ENCODE measurements at regions not wholly inside any gene's neighbourhood (a gene's known extent, or its start where the extent isn't known, plus 50 kb on each side); places are given as distances from the start of the nearest gene placed in this dataset.

GRCh38 chr3:25044762-25045710, 383.0 kb upstream of the RARB start:
- DNase-seq (ENCODE audit: low spot score): no peak

GRCh38 chr3:25046911-25047771, 380.9 kb upstream of the RARB start:
- no peak for DNase-seq (ENCODE audit: low spot score)

- no peak for DNase-seq (ENCODE audit: low spot score)
Observed at GRCh38 chr3:25049304-25049703, 378.8 kb upstream of the RARB start.

- no peak for DNase-seq (ENCODE audit: low spot score)
Observed at GRCh38 chr3:25053360-25053759, 374.7 kb upstream of the RARB start.

GRCh38 chr3:25056036-25056755, 371.9 kb upstream of the RARB start:
- no peak for DNase-seq (ENCODE audit: low spot score)

GRCh38 chr3:25056803-25057351, 371.2 kb upstream of the RARB start:
- DNase-seq (ENCODE audit: low spot score): no peak

GRCh38 chr3:25057379-25057778, 370.7 kb upstream of the RARB start:
- DNase-seq (ENCODE audit: low spot score): no peak

- DNase-seq (ENCODE audit: low spot score): no peak
Observed at GRCh38 chr3:25064681-25065080, 363.4 kb upstream of the RARB start.

- no peak for DNase-seq (ENCODE audit: low spot score)
Observed at GRCh38 chr3:25069970-25070369, 358.1 kb upstream of the RARB start.

- no peak for DNase-seq (ENCODE audit: low spot score)
Observed at GRCh38 chr3:25071846-25072245, 356.2 kb upstream of the RARB start.

GRCh38 chr3:25073423-25073822, 354.6 kb upstream of the RARB start:
- no peak for DNase-seq (ENCODE audit: low spot score)

- DNase-seq (ENCODE audit: low spot score): no peak
Observed at GRCh38 chr3:25074149-25074548, 353.9 kb upstream of the RARB start.

- DNase-seq (ENCODE audit: low spot score): no peak
Observed at GRCh38 chr3:25080461-25080860, 347.6 kb upstream of the RARB start.

- DNase-seq (ENCODE audit: low spot score): no peak
Observed at GRCh38 chr3:25084016-25084415, 344.0 kb upstream of the RARB start.

- no peak for DNase-seq (ENCODE audit: low spot score)
Observed at GRCh38 chr3:25086721-25087120, 341.3 kb upstream of the RARB start.

- no peak for DNase-seq (ENCODE audit: low spot score)
Observed at GRCh38 chr3:25088284-25088683, 339.8 kb upstream of the RARB start.

- DNase-seq (ENCODE audit: low spot score): no peak
Observed at GRCh38 chr3:25090698-25091453, 337.2 kb upstream of the RARB start.

GRCh38 chr3:25091934-25092333, 336.1 kb upstream of the RARB start:
- no peak for DNase-seq (ENCODE audit: low spot score)

- DNase-seq (ENCODE audit: low spot score): no peak
Observed at GRCh38 chr3:25094932-25095685, 333.0 kb upstream of the RARB start.

- DNase-seq (ENCODE audit: low spot score): no peak
Observed at GRCh38 chr3:25096536-25096935, 331.5 kb upstream of the RARB start.

GRCh38 chr3:25097023-25097422, 331.0 kb upstream of the RARB start:
- no peak for DNase-seq (ENCODE audit: low spot score)

All from hepatic stellate cell (primary cell).